Astrocyte (in vitro differentiated cells and primary cell): ENCODE measurements at regions not wholly inside any gene's neighbourhood (a gene's known extent, or its start where the extent isn't known, plus 50 kb on each side); places are given as distances from the start of the nearest gene placed in this dataset.

Source experiments
- DNase-seq: peaks from one replicate; pipeline ENCODE4 v3.0.0-alpha.2; 2010; ENCODE audit warnings: low read depth
- FAIRE-seq: peaks from 2 replicates; lab custom pipeline; 2011; peaks lifted over from hg19 to GRCh38; lab: Jason Lieb, UNC
- H2AFZ ChIP-seq: 2 replicates; pipeline ENCODE4 v1.6.0; 2012; ENCODE audit warnings: low read depth, low read length, inconsistent platforms
- H3K27ac ChIP-seq: 2 replicates; pipeline ENCODE4 v1.5.1; 2011; ENCODE audit warnings: low read depth, low read length, inconsistent platforms
- H3K27me3 ChIP-seq: 2 replicates; pipeline ENCODE4 v1.6.0; 2011; ENCODE audit warnings: low read length, inconsistent platforms; ENCODE audit not compliant: insufficient read depth
- H3K36me3 ChIP-seq: 2 replicates; pipeline ENCODE4 v1.5.1; 2011; ENCODE audit warnings: low read length, inconsistent platforms; ENCODE audit not compliant: insufficient read depth
- H3K4me1 ChIP-seq: 2 replicates; pipeline ENCODE4 v1.5.1; 2011; ENCODE audit warnings: low read length, inconsistent platforms; ENCODE audit not compliant: insufficient read depth
- H3K4me2 ChIP-seq: 2 replicates; pipeline ENCODE4 v1.6.0; 2012; ENCODE audit warnings: low read length, inconsistent platforms
- H3K4me3 ChIP-seq: 2 replicates; pipeline ENCODE4 v1.5.1; 2011; ENCODE audit warnings: low read depth, mild to moderate bottlenecking, low read length, inconsistent platforms; ENCODE audit not compliant: insufficient read depth
- H3K79me2 ChIP-seq: 2 replicates; pipeline ENCODE4 v1.6.0; 2012; ENCODE audit warnings: mild to moderate bottlenecking, low read length, inconsistent platforms; ENCODE audit not compliant: insufficient read depth
- H3K9ac ChIP-seq: 2 replicates; pipeline ENCODE4 v1.6.0; 2012; ENCODE audit warnings: mild to moderate bottlenecking, low read length, inconsistent platforms
- H3K9me3 ChIP-seq: 2 replicates; pipeline ENCODE4 v1.5.1; 2012; ENCODE audit warnings: low read depth, mild to moderate bottlenecking, low read length, inconsistent platforms; ENCODE audit not compliant: insufficient read depth
- H4K20me1 ChIP-seq: 2 replicates; pipeline ENCODE4 v1.6.0; 2012; ENCODE audit warnings: low read length, inconsistent platforms; ENCODE audit not compliant: insufficient read depth
- H3K27ac Mint-ChIP-seq: one replicate; pipeline ENCODE4 v1.8.0; 2021; ENCODE audit warnings: mild to moderate bottlenecking, mixed read lengths; ENCODE audit not compliant: unreplicated experiment
- H3K27me3 Mint-ChIP-seq: one replicate; pipeline ENCODE4 v1.8.0; 2021; ENCODE audit warnings: low read depth, mixed read lengths; ENCODE audit not compliant: unreplicated experiment
- H3K36me3 Mint-ChIP-seq: one replicate; pipeline ENCODE4 v1.8.0; 2021; ENCODE audit warnings: low read depth, mixed read lengths; ENCODE audit not compliant: unreplicated experiment
- H3K4me1 Mint-ChIP-seq: one replicate; pipeline ENCODE4 v1.8.0; 2021; ENCODE audit warnings: low read depth, mixed read lengths; ENCODE audit not compliant: unreplicated experiment
- H3K4me3 Mint-ChIP-seq: one replicate; pipeline ENCODE4 v1.8.0; 2021; ENCODE audit warnings: mild to moderate bottlenecking, moderate library complexity, mixed read lengths; ENCODE audit not compliant: unreplicated experiment
- H3K9me3 Mint-ChIP-seq: one replicate; pipeline ENCODE4 v1.8.0; 2021; ENCODE audit warnings: mild to moderate bottlenecking, mixed read lengths; ENCODE audit not compliant: unreplicated experiment
- CTCF ChIP-seq: IDR thresholded peaks from 2 replicates; pipeline ENCODE4 v1.5.1; 2011; ENCODE audit warnings: low read depth, mild to moderate bottlenecking, inconsistent platforms, low read length, moderate library complexity; ENCODE audit not compliant: insufficient read depth
- EZH2 ChIP-seq: IDR thresholded peaks from 2 replicates; pipeline ENCODE4 v1.6.1; 2012; ENCODE audit warnings: mild to moderate bottlenecking, low read length, inconsistent platforms; ENCODE audit not compliant: insufficient read depth

GRCh38 chr10:59004392-59004791, 172.1 kb upstream of the PHYHIPL start:
- H3K4me1 Mint-ChIP-seq: peaks cover 4% of the 10 kb centered on the region
- DNase-seq (no peak), FAIRE-seq (no peak)
- Histone ChIP-seq H4K20me1 (no peaks in the 10 kb centered on the region), H3K9me3 (no peaks in the 10 kb centered on the region), H3K79me2 (no peaks in the 10 kb centered on the region), H3K27me3 (no peaks in the 10 kb centered on the region), H3K4me1 (no peaks in the 10 kb centered on the region), H3K4me3 (no peak overlapping the region), H3K27ac (no peak overlapping the region), H3K36me3 (no peaks in the 10 kb centered on the region), H3K4me2 (no peak overlapping the region), H2AFZ (no peak overlapping the region), H3K9ac (no peak overlapping the region)
- no peak overlapping the region for H3K27ac Mint-ChIP-seq
- H3K9me3 Mint-ChIP-seq: no peaks in the 10 kb centered on the region
- TF ChIP-seq EZH2 (no peak), CTCF (no peak)
- peaks cover 2% of the 10 kb centered on the region for H3K36me3 Mint-ChIP-seq
- peaks cover 2% of the 10 kb centered on the region for H3K27me3 Mint-ChIP-seq
- no peak overlapping the region for H3K4me3 Mint-ChIP-seq

- Histone ChIP-seq H3K9ac (no peak overlapping the region), H3K36me3 (no peaks in the 10 kb centered on the region), H3K4me2 (no peak overlapping the region), H3K9me3 (no peaks in the 10 kb centered on the region), H4K20me1 (no peaks in the 10 kb centered on the region), H3K4me1 (no peaks in the 10 kb centered on the region), H3K27ac (no peak overlapping the region), H3K27me3 (no peaks in the 10 kb centered on the region), H3K4me3 (no peak overlapping the region), H2AFZ (no peak overlapping the region), H3K79me2 (no peaks in the 10 kb centered on the region)
- H3K36me3 Mint-ChIP-seq: no peaks in the 10 kb centered on the region
- H3K27ac Mint-ChIP-seq: no peak overlapping the region
- no peak overlapping the region for H3K4me3 Mint-ChIP-seq
- peak; percentile 81 for DNase-seq
- H3K9me3 Mint-ChIP-seq: no peaks in the 10 kb centered on the region
- peaks cover 2% of the 10 kb centered on the region for H3K27me3 Mint-ChIP-seq
- TF ChIP-seq EZH2 (no peak), CTCF (no peak)
- peak; percentile 56 for FAIRE-seq
- peaks cover 4% of the 10 kb centered on the region for H3K4me1 Mint-ChIP-seq
Measured at GRCh38 chr10:59006511-59007306, 169.7 kb upstream of the PHYHIPL start.
